ENCODE measurements at regions not wholly inside any gene's neighbourhood (a gene's known extent, or its start where the extent isn't known, plus 50 kb on each side); places are given as distances from the start of the nearest gene placed in this dataset.
"Not testable (repeated sequence)": the region's sequence is repeated elsewhere in the genome, so short reads cannot be mapped to it uniquely, and the experiment has no call there.

GRCh38 chr1:188128761-188129160 lies 1300.0 kb downstream of the PLA2G4A start:
- in situ Hi-C loops (cut with HindIII; ENCODE audit: low sequenced_read_pairs) = no loop called here

DNA sequence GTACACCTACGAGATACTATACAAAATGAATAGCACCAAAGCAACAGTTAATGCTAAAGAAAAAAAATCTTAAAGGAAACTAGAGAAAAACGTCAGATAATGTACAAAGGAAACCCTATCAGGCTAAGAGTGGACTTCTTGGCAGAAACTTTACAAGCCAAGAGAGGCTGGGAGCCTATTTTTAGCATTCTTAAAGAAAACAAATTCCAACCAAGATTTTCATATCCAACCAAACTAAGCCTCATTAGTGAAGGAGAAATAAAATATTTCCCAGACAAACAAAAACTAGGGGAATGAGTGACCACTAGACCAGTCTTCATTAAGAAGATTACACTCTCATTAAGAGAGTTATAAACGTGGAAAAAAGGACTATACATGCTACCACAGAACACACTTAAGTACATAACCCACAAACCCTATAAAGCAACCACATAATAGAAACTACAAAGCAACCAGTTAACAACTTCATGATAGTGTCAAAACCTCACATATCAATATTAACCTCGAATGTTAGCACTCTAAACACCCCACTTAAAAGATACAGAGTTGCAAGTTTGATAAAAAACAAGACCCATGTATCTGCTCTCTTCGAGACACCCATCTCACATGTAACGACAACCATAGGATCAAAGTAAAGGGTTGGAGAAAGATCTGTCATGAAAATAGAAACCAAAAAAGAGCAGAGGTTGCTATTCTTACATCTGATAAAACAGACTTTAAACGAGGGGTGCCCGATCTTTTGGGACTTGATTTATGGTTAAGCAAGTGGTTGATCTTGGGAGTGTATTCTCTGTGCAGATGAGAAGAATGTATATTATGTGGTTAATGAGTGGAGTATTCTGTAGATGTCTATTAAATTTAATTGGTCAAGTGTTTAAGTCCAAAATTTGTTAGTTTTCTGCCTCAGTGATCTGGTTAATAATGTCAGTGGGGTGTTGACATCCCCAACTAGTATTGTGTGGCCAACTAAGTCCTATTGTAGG lies 1301.4 kb downstream of the PLA2G4A start:
- in situ Hi-C loops (cut with HindIII; ENCODE audit: low sequenced_read_pairs) = no loop called here

- in situ Hi-C loops (cut with HindIII; ENCODE audit: low sequenced_read_pairs) = no loop called here
Observed at GRCh38 chr1:188137221-188137620, 1308.5 kb downstream of the PLA2G4A start.

- in situ Hi-C loops (cut with HindIII; ENCODE audit: low sequenced_read_pairs) = no loop called here
Observed at GRCh38 chr1:188140958-188141357, 1312.2 kb downstream of the PLA2G4A start.

GRCh38 chr1:188154196-188154595 lies 1325.4 kb downstream of the PLA2G4A start:
- in situ Hi-C loops (cut with HindIII; ENCODE audit: low sequenced_read_pairs) = no loop called here

- in situ Hi-C loops (cut with HindIII; ENCODE audit: low sequenced_read_pairs) = no loop called here
Observed at GRCh38 chr1:188154761-188155160, 1326.0 kb downstream of the PLA2G4A start.

DNA sequence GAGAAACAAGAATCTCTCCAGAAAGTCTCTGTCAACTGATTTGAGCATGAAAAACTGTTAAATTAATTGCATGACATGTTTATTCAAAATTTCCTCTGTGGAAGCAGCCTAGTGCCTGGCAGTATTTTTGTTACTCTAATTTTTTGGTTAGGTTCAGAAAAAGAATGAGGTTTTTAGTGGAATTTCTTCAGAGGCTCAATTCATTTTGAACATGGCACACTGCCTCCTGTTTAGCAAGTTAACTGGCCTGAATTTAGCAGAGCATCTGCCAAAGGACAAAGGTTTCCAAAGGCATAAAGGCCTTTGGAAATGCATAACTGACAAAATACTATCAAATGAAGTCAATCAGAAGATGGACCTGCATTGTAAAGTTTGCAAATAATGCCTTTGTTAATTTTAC lies 1326.5 kb downstream of the PLA2G4A start:
- in situ Hi-C loops (cut with HindIII; ENCODE audit: low sequenced_read_pairs) = no loop called here

- in situ Hi-C loops (cut with HindIII; ENCODE audit: low sequenced_read_pairs) = no loop called here
Observed at GRCh38 chr1:188164459-188164858, 1335.7 kb downstream of the PLA2G4A start.

GRCh38 chr1:188166654-188167053 lies 1337.9 kb downstream of the PLA2G4A start:
- in situ Hi-C loops (cut with HindIII; ENCODE audit: low sequenced_read_pairs) = no loop called here

DNA sequence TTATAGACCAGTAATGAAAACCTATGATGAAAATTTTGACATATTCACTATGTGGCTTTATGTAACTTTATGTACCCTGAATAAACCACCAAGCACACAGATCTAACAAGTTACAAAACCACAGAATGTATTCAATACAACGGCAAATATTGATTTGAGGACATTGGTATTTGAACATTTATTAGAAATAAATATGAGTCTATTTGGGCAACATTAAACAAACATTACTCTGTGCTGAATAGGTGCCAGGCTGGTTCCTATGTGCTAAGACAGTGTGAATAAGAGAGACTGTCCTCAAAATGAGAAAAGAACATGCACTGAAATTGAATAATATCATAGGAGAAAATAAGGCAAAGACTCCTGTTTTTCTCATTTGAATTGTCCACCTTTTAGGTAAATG lies 1341.2 kb downstream of the PLA2G4A start:
- in situ Hi-C loops (cut with HindIII; ENCODE audit: low sequenced_read_pairs) = no loop called here

DNA sequence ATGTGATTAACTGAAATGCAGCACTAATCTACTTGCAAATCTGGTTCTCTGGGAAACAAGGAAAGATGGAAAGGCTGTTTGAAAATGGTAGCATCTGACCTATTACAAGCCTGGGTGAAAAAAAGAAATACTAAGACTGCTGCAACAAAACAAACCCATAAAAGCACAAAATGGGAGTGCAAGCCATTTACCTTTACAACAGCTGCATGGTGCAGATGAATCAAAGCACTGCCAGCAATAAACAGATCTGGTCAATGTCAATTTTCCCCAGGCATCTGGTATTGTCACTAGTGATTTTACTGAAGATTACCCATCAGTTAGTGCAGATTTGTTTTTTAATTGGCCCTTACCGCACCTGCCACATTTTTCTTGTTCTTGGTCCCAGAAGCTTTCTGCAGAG lies 1341.7 kb downstream of the PLA2G4A start:
- in situ Hi-C loops (cut with HindIII; ENCODE audit: low sequenced_read_pairs) = no loop called here

DNA sequence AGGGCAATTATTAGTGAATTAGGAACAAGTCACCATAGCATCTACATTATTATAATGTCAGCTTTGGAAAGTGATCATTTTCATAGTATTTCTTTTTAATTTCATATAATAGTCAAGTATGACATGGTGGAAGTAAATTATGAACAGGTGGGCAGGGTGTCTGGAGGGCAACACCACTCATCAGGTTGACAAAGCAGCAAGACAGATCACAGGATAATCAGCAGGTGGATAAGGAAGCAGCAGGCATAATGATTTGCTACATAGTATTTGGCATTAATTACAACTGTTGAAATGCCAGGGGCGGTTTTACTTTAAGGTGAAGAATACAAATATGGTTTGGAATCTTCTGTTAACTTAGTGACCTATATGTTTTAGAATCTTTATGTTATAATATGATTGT lies 1342.2 kb downstream of the PLA2G4A start:
- in situ Hi-C loops (cut with HindIII; ENCODE audit: low sequenced_read_pairs) = no loop called here

DNA sequence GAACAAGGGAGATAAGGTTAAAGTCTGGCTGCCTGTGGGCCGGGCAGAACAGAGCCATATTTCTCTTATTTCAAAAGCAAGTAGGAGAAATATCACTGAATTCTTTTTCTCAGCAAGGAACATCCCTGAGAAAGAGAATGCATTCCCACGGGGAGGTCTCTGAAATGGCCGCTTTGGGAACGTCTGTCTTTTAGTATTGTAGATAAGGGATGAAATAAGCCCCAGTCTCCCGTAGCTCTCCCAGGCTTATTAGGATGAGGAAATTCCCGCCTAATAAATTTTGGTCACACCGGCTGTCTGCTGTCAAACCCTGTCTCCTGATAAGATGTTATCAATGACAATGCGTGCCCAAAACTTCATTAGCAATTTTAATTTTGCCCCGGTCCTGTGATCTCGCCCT lies 1353.3 kb downstream of the PLA2G4A start:
- in situ Hi-C loops (cut with HindIII; ENCODE audit: low sequenced_read_pairs) = not testable (repeated sequence)

DNA sequence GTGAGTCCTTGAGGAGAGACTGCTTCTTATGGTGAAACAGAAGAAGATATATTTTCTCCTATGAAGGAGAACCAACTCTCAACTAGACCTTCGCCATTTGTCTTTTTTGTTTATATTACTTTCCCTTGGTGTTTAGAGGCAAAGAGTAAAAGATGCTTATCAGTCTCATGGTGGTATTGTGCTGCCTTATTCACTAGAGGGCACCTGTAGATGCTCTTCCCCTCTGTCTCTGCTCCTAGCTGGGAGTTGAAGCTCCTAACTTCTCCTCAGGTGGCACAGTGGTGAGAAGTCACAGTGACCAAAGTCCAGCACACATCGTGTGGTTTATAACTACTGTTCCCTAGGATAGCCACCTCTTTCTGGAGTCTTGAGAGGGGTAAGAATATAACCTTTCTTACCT lies 1359.6 kb downstream of the PLA2G4A start:
- in situ Hi-C loops (cut with HindIII; ENCODE audit: low sequenced_read_pairs) = no loop called here

GRCh38 chr1:188194916-188195315 lies 1366.2 kb downstream of the PLA2G4A start:
- in situ Hi-C loops (cut with HindIII; ENCODE audit: low sequenced_read_pairs) = no loop called here

DNA sequence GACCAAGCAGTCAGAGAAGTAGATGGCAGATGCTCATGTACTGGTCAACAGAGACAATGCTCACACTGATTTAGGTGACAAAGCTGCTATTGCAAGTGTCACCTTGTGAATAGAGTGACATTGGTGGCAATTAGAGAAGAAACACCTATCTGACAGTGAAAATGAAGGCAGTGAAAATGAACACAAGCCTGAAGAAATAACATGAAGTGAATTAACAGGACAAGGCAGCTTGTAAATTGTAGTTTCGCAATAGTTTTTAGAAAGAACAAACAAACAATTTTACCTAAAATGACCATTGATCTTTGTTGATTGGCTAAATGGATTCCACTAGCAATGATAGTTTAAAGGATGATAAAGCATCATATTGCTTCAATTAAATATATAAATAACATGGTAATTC lies 1389.5 kb downstream of the PLA2G4A start:
- in situ Hi-C loops (cut with HindIII; ENCODE audit: low sequenced_read_pairs) = no loop called here

DNA sequence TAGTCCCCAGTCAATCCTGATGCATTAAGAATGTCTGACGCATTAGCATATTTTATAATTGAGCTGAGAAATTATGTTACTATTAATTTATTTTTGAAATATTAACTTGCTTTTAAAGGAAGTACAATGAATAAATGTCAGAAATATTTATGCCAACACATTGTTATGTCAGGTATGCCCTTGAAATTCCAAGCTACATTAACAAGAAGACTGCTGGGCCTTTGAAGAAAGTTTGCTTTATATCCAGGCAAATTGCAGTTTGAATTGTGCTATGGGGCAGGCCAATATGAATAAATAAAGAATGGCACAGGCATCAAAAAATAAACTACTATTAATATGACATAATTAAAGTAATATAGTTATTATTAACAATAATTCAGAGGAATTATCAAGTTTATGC lies 1391.3 kb downstream of the PLA2G4A start:
- in situ Hi-C loops (cut with HindIII; ENCODE audit: low sequenced_read_pairs) = no loop called here

GRCh38 chr1:188224263-188224662 lies 1395.5 kb downstream of the PLA2G4A start:
- in situ Hi-C loops (cut with HindIII; ENCODE audit: low sequenced_read_pairs) = no loop called here

DNA sequence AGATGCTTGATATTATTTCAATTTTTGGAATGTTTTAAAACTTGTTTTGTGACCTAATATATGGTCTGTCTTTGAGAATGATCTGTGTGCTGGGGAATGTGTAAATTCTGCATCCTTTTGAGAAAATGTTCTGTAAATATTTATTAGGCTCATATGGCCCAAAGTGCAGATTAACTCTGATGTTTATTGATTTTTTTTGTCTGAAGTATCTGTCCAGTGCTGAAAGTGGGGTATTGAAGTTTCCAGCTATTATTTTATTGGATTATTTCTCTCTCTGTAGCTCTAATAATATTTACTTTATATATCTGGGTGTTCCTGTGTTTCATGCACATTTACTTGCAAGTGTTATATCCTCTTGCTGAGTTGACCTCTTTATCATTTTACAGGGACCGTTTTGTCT lies 1397.2 kb downstream of the PLA2G4A start:
- in situ Hi-C loops (cut with HindIII; ENCODE audit: low sequenced_read_pairs) = no loop called here

DNA sequence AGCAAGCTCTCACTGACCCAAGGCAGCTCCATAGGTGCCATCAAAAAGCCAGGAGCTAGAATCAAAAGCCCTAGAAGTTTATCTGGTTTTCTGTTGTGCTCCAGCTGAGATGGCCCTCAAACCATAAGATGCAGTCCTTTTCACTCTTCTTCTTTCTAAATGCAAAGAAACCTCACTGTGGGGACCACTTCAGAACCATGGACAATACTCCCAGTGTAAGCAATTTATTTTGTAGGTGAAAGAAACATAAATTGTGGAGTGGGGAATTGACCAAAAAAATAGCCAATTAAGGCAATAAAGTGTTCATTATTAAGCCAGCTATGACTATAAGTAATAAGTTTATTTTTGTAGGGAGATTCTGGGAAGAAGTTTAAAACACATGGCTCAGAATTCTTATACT lies 1399.9 kb downstream of the PLA2G4A start:
- in situ Hi-C loops (cut with HindIII; ENCODE audit: low sequenced_read_pairs) = no loop called here

- in situ Hi-C loops (cut with HindIII; ENCODE audit: low sequenced_read_pairs) = no loop called here
Observed at GRCh38 chr1:188237573-188238348, 1409.0 kb downstream of the PLA2G4A start.

Measured in DLD1 (cell line).